Endodermal cell (in vitro differentiated cells): ENCODE measurements at regions not wholly inside any gene's neighbourhood (a gene's known extent, or its start where the extent isn't known, plus 50 kb on each side); places are given as distances from the start of the nearest gene placed in this dataset.

Source experiments
- DNase-seq: peaks from one replicate; pipeline ENCODE4 v3.0.0-alpha.2; 2017
- H3K27ac ChIP-seq: 2 replicates; pipeline ENCODE4 v1.5.1; 2013; ENCODE audit warnings: mild to moderate bottlenecking, low read depth, low read length, moderate library complexity
- H3K27me3 ChIP-seq: 2 replicates; pipeline ENCODE4 v1.6.1; 2013; ENCODE audit warnings: mild to moderate bottlenecking, low read length, moderate library complexity; ENCODE audit not compliant: insufficient read depth, control insufficient read depth, poor library complexity, severe bottlenecking
- H3K36me3 ChIP-seq: 2 replicates; pipeline ENCODE4 v1.7.0; 2013; ENCODE audit warnings: mild to moderate bottlenecking, low read length, moderate library complexity; ENCODE audit not compliant: control insufficient read depth, insufficient read depth
- H3K4me1 ChIP-seq: one replicate; pipeline ENCODE4 v1.7.0; 2013; ENCODE audit warnings: low read length; ENCODE audit not compliant: control insufficient read depth, insufficient read depth
- H3K4me3 ChIP-seq: 2 replicates; pipeline ENCODE4 v1.5.1; 2013; ENCODE audit warnings: mild to moderate bottlenecking, low read length, moderate library complexity
- H3K9ac ChIP-seq: 2 replicates; pipeline ENCODE4 v1.6.1; 2013; ENCODE audit warnings: mild to moderate bottlenecking, low read length, moderate library complexity; ENCODE audit not compliant: poor library complexity, severe bottlenecking; ENCODE audit errors: extremely low read depth
- H3K9me3 ChIP-seq: 2 replicates; pipeline ENCODE4 v1.6.1; 2013; ENCODE audit warnings: mild to moderate bottlenecking, low read length, moderate library complexity; ENCODE audit not compliant: control insufficient read depth
- H3K27ac Mint-ChIP-seq: 2 replicates; pipeline ENCODE4 v1.8.0; 2020; ENCODE audit warnings: mixed read lengths
- H3K27me3 Mint-ChIP-seq: 2 replicates; pipeline ENCODE4 v1.8.0; 2021; ENCODE audit warnings: mild to moderate bottlenecking, mixed read lengths; ENCODE audit not compliant: insufficient read depth
- H3K36me3 Mint-ChIP-seq: 2 replicates; pipeline ENCODE4 v1.8.0; 2020; ENCODE audit warnings: low read depth, mixed read lengths
- H3K4me1 Mint-ChIP-seq: 2 replicates; pipeline ENCODE4 v1.8.0; 2020; ENCODE audit warnings: mixed read lengths
- H3K4me3 Mint-ChIP-seq: 2 replicates; pipeline ENCODE4 v1.8.0; 2020; ENCODE audit warnings: mild to moderate bottlenecking, moderate library complexity, mixed read lengths
- H3K9me3 Mint-ChIP-seq: 2 replicates; pipeline ENCODE4 v1.8.0; 2020; ENCODE audit warnings: mild to moderate bottlenecking, mixed read lengths
- WGBS, 2 experiments: methylation state at CpG; one replicate each; pipeline versions ENCODE4 v1.1.5 to v1.1.7; 2013; ENCODE audit warnings: missing lambda C conversion rate in 2 of 2, mixed read lengths in 1 of 2; ENCODE audit not compliant: insufficient coverage in 1 of 2, insufficient read length in 1 of 2; 5-methylcytosine and 5-hydroxymethylcytosine counted together
- TF ChIP-seq, protein P1 (sequence below): fragments of 200-600 bp; sonication (generic); conservative IDR thresholded peaks from 2 replicates; pipeline ENCODE4 v1.5.0; 2021; ENCODE audit warnings: antibody characterized with exemption, mild to moderate bottlenecking

DNA sequence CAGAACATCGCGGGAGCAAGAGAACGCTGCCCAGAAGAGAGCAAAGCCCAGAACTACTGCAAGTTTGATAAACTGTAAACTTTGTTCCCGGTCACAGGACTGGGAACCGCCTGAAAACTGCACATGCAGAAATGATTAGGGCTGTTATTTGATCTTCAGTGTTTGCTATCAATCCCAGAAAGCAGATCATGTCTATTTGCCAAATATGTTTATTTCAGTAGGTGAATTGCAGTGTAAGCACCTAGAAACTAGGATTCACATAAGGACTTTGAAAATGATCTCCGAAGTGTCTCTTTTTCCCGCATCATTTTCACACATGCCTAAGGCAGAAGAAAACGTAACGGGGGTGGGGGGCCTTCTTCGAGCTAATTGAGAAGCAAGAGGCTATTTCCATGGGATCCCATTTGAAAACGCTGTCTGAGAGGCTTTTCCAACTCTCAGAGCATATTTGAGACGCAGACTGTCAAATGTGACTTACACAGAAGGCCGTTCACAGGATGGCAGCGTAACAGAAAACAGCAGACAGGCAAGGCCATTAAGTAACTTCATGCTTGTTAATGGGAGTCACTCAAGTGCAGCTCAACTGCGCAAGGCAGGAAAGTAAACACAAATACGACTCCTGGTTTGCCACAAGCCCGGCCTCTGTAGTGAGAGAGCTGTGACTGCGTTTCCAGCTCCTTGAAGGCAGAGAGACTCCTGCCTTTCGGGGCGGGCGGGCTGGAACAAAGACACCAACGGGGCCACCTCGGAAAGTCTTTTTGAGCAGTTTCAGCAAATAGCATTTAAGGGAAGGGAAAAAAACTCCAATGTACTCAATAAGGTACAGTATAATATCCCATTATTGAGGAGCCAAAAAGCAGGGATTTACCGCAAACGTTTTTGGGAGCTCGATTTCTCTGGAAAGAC lies 144.7 kb upstream of the ZNF217 start:
- Histone ChIP-seq H3K9ac (no peak overlapping the region), H3K36me3 (no peaks in the 10 kb centered on the region), H3K27ac (peak overlapping the region; percentile 95), H3K27me3 (no peaks in the 10 kb centered on the region), H3K9me3 (no peaks in the 10 kb centered on the region), H3K4me3 (peak overlapping the region; percentile 25), H3K4me1 (peaks cover 29% of the 10 kb centered on the region)
- peak overlapping the region; percentile 48 for H3K4me3 Mint-ChIP-seq
- H3K27me3 Mint-ChIP-seq, result no peaks in the 10 kb centered on the region
- TF ChIP-seq, protein P1, sequence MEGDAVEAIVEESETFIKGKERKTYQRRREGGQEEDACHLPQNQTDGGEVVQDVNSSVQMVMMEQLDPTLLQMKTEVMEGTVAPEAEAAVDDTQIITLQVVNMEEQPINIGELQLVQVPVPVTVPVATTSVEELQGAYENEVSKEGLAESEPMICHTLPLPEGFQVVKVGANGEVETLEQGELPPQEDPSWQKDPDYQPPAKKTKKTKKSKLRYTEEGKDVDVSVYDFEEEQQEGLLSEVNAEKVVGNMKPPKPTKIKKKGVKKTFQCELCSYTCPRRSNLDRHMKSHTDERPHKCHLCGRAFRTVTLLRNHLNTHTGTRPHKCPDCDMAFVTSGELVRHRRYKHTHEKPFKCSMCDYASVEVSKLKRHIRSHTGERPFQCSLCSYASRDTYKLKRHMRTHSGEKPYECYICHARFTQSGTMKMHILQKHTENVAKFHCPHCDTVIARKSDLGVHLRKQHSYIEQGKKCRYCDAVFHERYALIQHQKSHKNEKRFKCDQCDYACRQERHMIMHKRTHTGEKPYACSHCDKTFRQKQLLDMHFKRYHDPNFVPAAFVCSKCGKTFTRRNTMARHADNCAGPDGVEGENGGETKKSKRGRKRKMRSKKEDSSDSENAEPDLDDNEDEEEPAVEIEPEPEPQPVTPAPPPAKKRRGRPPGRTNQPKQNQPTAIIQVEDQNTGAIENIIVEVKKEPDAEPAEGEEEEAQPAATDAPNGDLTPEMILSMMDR, result no peak
- peaks cover 73% of the 10 kb centered on the region for H3K4me1 Mint-ChIP-seq
- H3K36me3 Mint-ChIP-seq, result no peaks in the 10 kb centered on the region
- 38% methylated on average over 19 to 26 of the region's 26 CpGs for WGBS, 2 experiments
- peak; percentile 92 for DNase-seq
- H3K9me3 Mint-ChIP-seq, result no peaks in the 10 kb centered on the region
- peak overlapping the region; percentile 95 for H3K27ac Mint-ChIP-seq

DNA sequence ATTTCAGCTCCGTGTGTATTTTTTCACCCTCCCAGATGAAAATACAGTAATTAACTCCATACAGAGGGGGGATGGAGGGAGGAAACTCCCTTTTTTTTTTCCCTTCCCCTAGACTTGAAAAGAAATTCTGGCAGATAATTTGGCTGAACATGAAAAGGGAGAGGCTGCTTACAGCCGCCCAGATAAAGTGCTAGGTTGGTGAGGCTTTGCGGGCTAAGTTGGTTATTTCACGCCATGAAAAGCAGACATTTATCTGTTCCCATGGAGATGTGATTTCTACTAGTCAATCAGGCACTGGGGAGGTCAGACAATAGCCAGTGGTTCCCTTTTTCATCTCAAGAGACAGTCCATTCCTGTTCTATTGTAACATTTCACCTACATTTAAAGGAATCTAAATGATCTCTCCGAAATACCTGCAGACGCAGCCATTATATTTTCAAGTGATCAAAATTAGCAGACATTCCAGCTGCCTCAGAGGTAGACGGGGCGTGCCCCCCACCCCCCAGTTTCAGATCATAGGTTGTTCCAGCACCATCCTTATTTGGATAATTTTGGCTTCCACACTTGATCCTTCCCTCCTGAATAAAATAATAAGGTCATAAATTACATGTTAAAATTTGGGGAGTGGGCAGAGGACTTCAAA lies 143.9 kb upstream of the ZNF217 start:
- Mint-ChIP-seq H3K4me1 (peaks cover 73% of the 10 kb centered on the region), H3K27ac (peak overlapping the region; percentile 95), H3K9me3 (no peaks in the 10 kb centered on the region), H3K4me3 (peak overlapping the region; percentile 15), H3K27me3 (no peaks in the 10 kb centered on the region), H3K36me3 (no peaks in the 10 kb centered on the region)
- TF ChIP-seq, protein P1, result no peak
- H3K27me3 ChIP-seq, result no peaks in the 10 kb centered on the region
- no peak overlapping the region for H3K9ac ChIP-seq
- H3K4me3 ChIP-seq, result no peak overlapping the region
- peaks cover 29% of the 10 kb centered on the region for H3K4me1 ChIP-seq
- H3K36me3 ChIP-seq, result no peaks in the 10 kb centered on the region
- WGBS, 2 experiments, result 56 to 72% methylated on average over 6 to 8 of the region's 8 CpGs
- no peak for DNase-seq
- H3K27ac ChIP-seq, result peak overlapping the region; percentile 95
- H3K9me3 ChIP-seq, result no peaks in the 10 kb centered on the region

DNA sequence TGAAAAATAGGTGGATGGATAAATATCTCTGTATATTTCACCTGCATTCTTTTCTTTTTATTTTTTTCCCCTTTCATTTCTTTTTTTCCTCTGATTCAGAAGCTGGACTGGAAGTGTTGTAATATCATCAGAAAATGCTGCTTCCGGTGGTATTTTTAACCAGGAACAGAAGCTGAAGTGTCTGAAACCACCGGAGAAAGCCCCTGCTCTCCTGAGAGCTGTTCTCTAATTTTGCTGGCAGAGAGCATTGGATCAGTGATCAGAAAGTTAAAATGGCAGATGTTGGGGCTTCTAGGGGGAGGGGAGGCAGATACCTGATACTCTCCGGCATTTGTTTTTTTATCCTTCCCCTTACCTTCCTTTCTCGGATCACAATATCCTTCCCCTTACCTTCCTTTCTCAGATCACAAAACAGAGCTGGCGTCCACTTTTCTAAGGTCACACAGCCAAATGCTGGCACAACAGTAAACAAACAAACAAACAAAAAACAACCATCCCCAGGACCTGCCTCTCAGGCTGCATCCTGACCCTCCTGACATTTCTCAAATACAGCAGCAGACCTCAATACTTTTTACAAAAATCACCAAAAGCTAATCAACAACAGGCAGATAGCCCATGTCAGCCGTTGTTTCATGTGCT lies 143.2 kb upstream of the ZNF217 start:
- H3K27ac ChIP-seq, result peak overlapping the region; percentile 95
- Mint-ChIP-seq H3K9me3 (no peaks in the 10 kb centered on the region), H3K36me3 (no peaks in the 10 kb centered on the region), H3K27me3 (no peaks in the 10 kb centered on the region), H3K27ac (peak overlapping the region; percentile 95), H3K4me1 (peaks cover 73% of the 10 kb centered on the region), H3K4me3 (peak overlapping the region; percentile 15)
- DNase-seq, result no peak
- H3K36me3 ChIP-seq, result no peaks in the 10 kb centered on the region
- peak overlapping the region; percentile 46 for H3K4me3 ChIP-seq
- no peaks in the 10 kb centered on the region for H3K27me3 ChIP-seq
- H3K9ac ChIP-seq, result peak overlapping the region; percentile 43
- 28 to 50% methylated on average over 3 to 6 of the region's 6 CpGs for WGBS, 2 experiments
- TF ChIP-seq, protein P1, result no peak
- H3K4me1 ChIP-seq, result peaks cover 29% of the 10 kb centered on the region
- no peaks in the 10 kb centered on the region for H3K9me3 ChIP-seq
